Endothelial cell of umbilical vein (primary cell): ENCODE measurements at regions not wholly inside any gene's neighbourhood (a gene's known extent, or its start where the extent isn't known, plus 50 kb on each side); places are given as distances from the start of the nearest gene placed in this dataset.

Source experiments
- BruUV-seq: library from RNA; stranded (reverse); fragments of 400-500 nt; replicated peaks from 2 replicates; lab custom pipeline; 2021; lab: Mats Ljungman, UMichigan
- CTCF ChIA-PET: fragments of 300-600, 350-600 bp; sonication (Branson Sonifier 250); formaldehyde crosslinking; loops from one replicate; lab custom pipeline; 2021; ENCODE audit warnings: antibody characterized with exemption, inconsistent platforms; lab: Charles Lee
- POLR2A ChIA-PET: fragments of 300-600, 350-600 bp; sonication (Branson Sonifier 250); formaldehyde crosslinking; loops from one replicate; lab custom pipeline; 2021; ENCODE audit warnings: antibody characterized with exemption, inconsistent platforms; lab: Charles Lee
- DNase-seq: peaks from one replicate; pipeline ENCODE4 v3.0.0-alpha.2; 2011; ENCODE audit warnings: low read depth, low spot score
- FAIRE-seq: peaks from 2 replicates; lab custom pipeline; 2011; peaks lifted over from hg19 to GRCh38; lab: Jason Lieb, UNC
- H2AFZ ChIP-seq: 2 replicates; pipeline ENCODE4 v1.6.0; 2012; ENCODE audit warnings: low read depth, low read length, control low read depth, inconsistent platforms
- H3K27ac ChIP-seq: 2 replicates; pipeline ENCODE4 v1.5.1; 2011; ENCODE audit warnings: low read depth, mild to moderate bottlenecking, control low read depth, low read length, moderate library complexity; ENCODE audit not compliant: insufficient read depth
- H3K27me3 ChIP-seq, 2 experiments: 2 replicates each; pipeline versions ENCODE4 v1.6.0 to v1.6.1; 2011; ENCODE audit warnings: low read length in 2 of 2, mixed read lengths in 1 of 2; ENCODE audit not compliant: control insufficient read depth in 2 of 2, insufficient read depth in 2 of 2
- H3K36me3 ChIP-seq, 2 experiments: 2 replicates in 1 of 2; 3 replicates in 1 of 2; pipeline ENCODE4 v1.5.1; 2011; ENCODE audit warnings: low read length in 2 of 2, mild to moderate bottlenecking in 1 of 2, moderate library complexity in 1 of 2; ENCODE audit not compliant: control insufficient read depth in 2 of 2, insufficient read depth in 2 of 2; ENCODE audit errors: extremely low read depth in 1 of 2
- H3K4me1 ChIP-seq: 3 replicates; pipeline ENCODE4 v1.5.1; 2011; ENCODE audit warnings: mild to moderate bottlenecking, low read length; ENCODE audit not compliant: control insufficient read depth, insufficient read depth; ENCODE audit errors: extremely low read depth
- H3K4me2 ChIP-seq: 2 replicates; pipeline ENCODE4 v1.6.1; 2011; ENCODE audit warnings: low read length, control low read depth, mixed read lengths; ENCODE audit not compliant: insufficient read depth
- H3K4me3 ChIP-seq, 3 experiments: fragments of 200-600 bp in 1 of 3; sonication (generic), shearing (Covaris generic) in 1 of 3; replicated peaks in 1 of 3; 2 replicates each; pipeline ENCODE4 v1.5.1; 2011 to 2016; ENCODE audit warnings: control low read depth in 3 of 3, low read length in 3 of 3, mild to moderate bottlenecking in 2 of 3, inconsistent platforms in 1 of 3, low read depth in 1 of 3, moderate library complexity in 1 of 3; ENCODE audit not compliant: insufficient read depth in 1 of 3
- H3K79me2 ChIP-seq: 2 replicates; pipeline ENCODE4 v1.6.0; 2012; ENCODE audit warnings: low read length, inconsistent platforms; ENCODE audit not compliant: control insufficient read depth, insufficient read depth
- H3K9ac ChIP-seq: replicated peaks from 2 replicates; pipeline ENCODE3; 2011; ENCODE audit warnings: low read length, control low read depth; ENCODE audit not compliant: insufficient read depth; ENCODE audit errors: extremely low read depth
- H3K9me1 ChIP-seq: replicated peaks from 3 replicates; pipeline ENCODE4 v1.6.0; 2011; ENCODE audit warnings: mild to moderate bottlenecking, low read length; ENCODE audit not compliant: control insufficient read depth, insufficient read depth; ENCODE audit errors: extremely low read depth
- H3K9me3 ChIP-seq: replicated peaks from 2 replicates; pipeline ENCODE4 v1.5.1; 2012; ENCODE audit warnings: low read length, inconsistent platforms; ENCODE audit not compliant: control insufficient read depth, insufficient read depth
- H4K20me1 ChIP-seq: replicated peaks from 2 replicates; pipeline ENCODE3; 2011; ENCODE audit warnings: mild to moderate bottlenecking, low read length; ENCODE audit not compliant: control insufficient read depth, insufficient read depth; ENCODE audit errors: extremely low read depth
- EZH2 ChIP-seq: IDR thresholded peaks from 2 replicates; pipeline ENCODE4 v1.6.1; 2012; ENCODE audit warnings: borderline replicate concordance, low read depth, mild to moderate bottlenecking, moderate library complexity, low read length, inconsistent platforms; ENCODE audit not compliant: severe bottlenecking
- FOS ChIP-seq: IDR thresholded peaks from 2 replicates; pipeline ENCODE4 v1.6.1; 2011; ENCODE audit warnings: mild to moderate bottlenecking, low read length, moderate library complexity, borderline replicate concordance; ENCODE audit not compliant: insufficient read depth
- GATA2 ChIP-seq: IDR thresholded peaks from 2 replicates; pipeline ENCODE4 v1.7.0; 2011; ENCODE audit warnings: low read depth, mild to moderate bottlenecking, moderate library complexity, mixed read lengths, low read length; ENCODE audit not compliant: insufficient read length, insufficient read depth
- JUN ChIP-seq: IDR thresholded peaks from 2 replicates; pipeline ENCODE4 v1.6.1; 2011; ENCODE audit warnings: borderline replicate concordance, low read depth; ENCODE audit not compliant: insufficient read length, insufficient read depth
- MYC ChIP-seq: IDR thresholded peaks from one replicate; pipeline ENCODE4 v1.6.1; 2011; ENCODE audit warnings: mild to moderate bottlenecking, low read depth, low read length
- POLR2A ChIP-seq: IDR thresholded peaks from 2 replicates; pipeline ENCODE4 v1.6.1; 2012; ENCODE audit warnings: low read depth, mild to moderate bottlenecking, control low read depth, low read length
- POLR2AphosphoS5 ChIP-seq: IDR thresholded peaks from 2 replicates; pipeline ENCODE4 v1.6.1; 2012; ENCODE audit warnings: low read depth, mild to moderate bottlenecking, control low read depth, low read length, moderate library complexity; ENCODE audit not compliant: insufficient read depth
- dilution Hi-C: fragments of 300-500 bp; cut with MboI; formaldehyde crosslinking; loops from one replicate; pipeline ENCODE4 v1.15.0; 2019; ENCODE audit warnings: low sequenced_read_pairs; ENCODE audit not compliant: extremely low pct_ligation_motif_present
- intact Hi-C: fragments of 100-400 bp; cut with micrococcal nuclease; formaldehyde crosslinking; loops from one replicate; pipeline ENCODE4 v1.10.0; 2022
- TF ChIP-seq, protein P1 (sequence below): IDR thresholded peaks from 2 replicates; pipeline ENCODE4 v1.6.1; 2011; ENCODE audit not compliant: insufficient read depth, insufficient read length
- TF ChIP-seq, protein P2 (sequence below), 2 donors: IDR thresholded peaks; 1 replicate in 1 of 2; 2 replicates in 1 of 2; pipeline ENCODE4 v1.5.1; 2011; ENCODE audit warnings: low read length in 2 of 2, mild to moderate bottlenecking in 2 of 2, moderate library complexity in 2 of 2, control low read depth in 1 of 2, inconsistent platforms in 1 of 2, low read depth in 1 of 2; ENCODE audit not compliant: insufficient read depth in 1 of 2; ENCODE audit errors: extremely low read depth in 1 of 2

DNA sequence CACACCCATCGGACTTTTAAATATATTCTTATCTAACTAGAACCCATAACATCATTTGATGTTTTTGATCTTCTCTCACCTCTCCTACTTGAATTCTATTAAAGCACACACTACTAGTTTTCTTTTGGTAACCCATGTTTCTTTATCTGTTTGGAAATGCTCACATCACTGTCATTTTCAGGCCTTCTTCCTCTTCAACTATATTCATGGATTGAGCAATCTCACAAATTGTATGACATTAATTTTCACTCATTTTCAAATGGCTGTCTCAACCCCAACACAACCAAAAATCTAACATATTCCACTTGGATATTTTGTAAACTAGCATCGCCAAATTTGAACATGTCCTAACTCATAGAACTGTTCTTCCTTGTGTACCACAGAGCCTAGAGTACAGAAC is 488.0 kb upstream of the SEMA3A start:
- no peak overlapping the region for H3K4me3 ChIP-seq
- no peak overlapping the region for H3K9ac ChIP-seq
- no peak for TF ChIP-seq POLR2AphosphoS5
- no peak for TF ChIP-seq MYC
- TF ChIP-seq POLR2A: no peak
- TF ChIP-seq FOS: no peak
- no peak for TF ChIP-seq JUN
- TF ChIP-seq GATA2: no peak
- TF ChIP-seq, protein P1, sequence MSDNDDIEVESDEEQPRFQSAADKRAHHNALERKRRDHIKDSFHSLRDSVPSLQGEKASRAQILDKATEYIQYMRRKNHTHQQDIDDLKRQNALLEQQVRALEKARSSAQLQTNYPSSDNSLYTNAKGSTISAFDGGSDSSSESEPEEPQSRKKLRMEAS: no peak
- TF ChIP-seq EZH2: no peak
- TF ChIP-seq, protein P2, sequence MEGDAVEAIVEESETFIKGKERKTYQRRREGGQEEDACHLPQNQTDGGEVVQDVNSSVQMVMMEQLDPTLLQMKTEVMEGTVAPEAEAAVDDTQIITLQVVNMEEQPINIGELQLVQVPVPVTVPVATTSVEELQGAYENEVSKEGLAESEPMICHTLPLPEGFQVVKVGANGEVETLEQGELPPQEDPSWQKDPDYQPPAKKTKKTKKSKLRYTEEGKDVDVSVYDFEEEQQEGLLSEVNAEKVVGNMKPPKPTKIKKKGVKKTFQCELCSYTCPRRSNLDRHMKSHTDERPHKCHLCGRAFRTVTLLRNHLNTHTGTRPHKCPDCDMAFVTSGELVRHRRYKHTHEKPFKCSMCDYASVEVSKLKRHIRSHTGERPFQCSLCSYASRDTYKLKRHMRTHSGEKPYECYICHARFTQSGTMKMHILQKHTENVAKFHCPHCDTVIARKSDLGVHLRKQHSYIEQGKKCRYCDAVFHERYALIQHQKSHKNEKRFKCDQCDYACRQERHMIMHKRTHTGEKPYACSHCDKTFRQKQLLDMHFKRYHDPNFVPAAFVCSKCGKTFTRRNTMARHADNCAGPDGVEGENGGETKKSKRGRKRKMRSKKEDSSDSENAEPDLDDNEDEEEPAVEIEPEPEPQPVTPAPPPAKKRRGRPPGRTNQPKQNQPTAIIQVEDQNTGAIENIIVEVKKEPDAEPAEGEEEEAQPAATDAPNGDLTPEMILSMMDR (IDR thresholded peaks at IDR 0.05; ENCODE audit: extremely low read depth in 1 of 2, insufficient read depth in 1 of 2, low read depth in 1 of 2, low read length in 2 of 2): no peak
- FAIRE-seq (no peak), DNase-seq (no peak)
- no peaks in the 10 kb centered on the region for H4K20me1 ChIP-seq
- H3K36me3 ChIP-seq: no peaks in the 10 kb centered on the region
- dilution Hi-C loops (no loop called here), intact Hi-C loops (no loop called here)
- no peaks in the 10 kb centered on the region for H3K9me1 ChIP-seq
- no peak overlapping the region for H2AFZ ChIP-seq
- ChIA-PET CTCF (no interaction called here), POLR2A (no interaction called here)
- H3K4me1 ChIP-seq: no peaks in the 10 kb centered on the region
- H3K9me3 ChIP-seq: no peaks in the 10 kb centered on the region
- no peak overlapping the region for H3K4me2 ChIP-seq
- no peaks in the 10 kb centered on the region for H3K79me2 ChIP-seq
- no peaks in the 10 kb centered on the region for H3K27me3 ChIP-seq
- BruUV-seq: no TSS peak
- H3K27ac ChIP-seq: no peak overlapping the region
